Skeletal muscle cell (primary cell): ENCODE measurements at regions not wholly inside any gene's neighbourhood (a gene's known extent, or its start where the extent isn't known, plus 50 kb on each side); places are given as distances from the start of the nearest gene placed in this dataset.
"Not testable (repeated sequence)": the region's sequence is repeated elsewhere in the genome, so short reads cannot be mapped to it uniquely, and the experiment has no call there.

Experiments used
- DNase-seq: peaks from one replicate; pipeline ENCODE4 v3.0.0-alpha.2; 2010; ENCODE audit warnings: low read depth
- H3K4me3 ChIP-seq: 2 replicates; pipeline ENCODE4 v1.5.1; 2011; ENCODE audit warnings: low read depth, mild to moderate bottlenecking, control low read depth, low read length, moderate library complexity

DNA sequence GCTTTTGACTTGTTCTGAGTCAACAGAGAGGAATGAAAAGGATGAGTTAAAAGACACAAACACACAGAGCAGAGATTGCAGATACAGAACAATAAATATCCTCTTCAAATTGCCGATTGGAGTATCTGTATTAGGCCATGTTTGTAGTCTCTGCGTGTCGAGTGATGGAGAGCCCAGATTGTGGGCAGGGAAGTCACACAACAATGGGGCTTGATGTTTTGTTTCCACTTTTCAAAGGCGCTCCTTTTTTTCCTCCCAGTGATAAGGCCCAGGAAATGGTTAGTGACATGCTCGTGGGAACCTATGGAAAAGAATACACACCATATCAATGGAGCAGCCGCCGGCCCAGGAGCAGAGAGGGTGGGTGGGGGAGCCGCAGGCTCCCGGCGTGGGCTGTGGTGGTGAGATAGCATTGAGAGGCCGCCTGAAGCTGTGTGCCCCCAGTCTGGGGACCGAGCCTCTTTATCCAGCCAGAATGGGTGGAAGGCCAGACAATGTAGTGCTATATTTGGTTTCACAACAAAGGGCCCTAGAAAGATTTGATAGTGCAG, 555.9 kb downstream of the INSC start:
- no peak overlapping the region for H3K4me3 ChIP-seq
- DNase-seq: no peak

DNA sequence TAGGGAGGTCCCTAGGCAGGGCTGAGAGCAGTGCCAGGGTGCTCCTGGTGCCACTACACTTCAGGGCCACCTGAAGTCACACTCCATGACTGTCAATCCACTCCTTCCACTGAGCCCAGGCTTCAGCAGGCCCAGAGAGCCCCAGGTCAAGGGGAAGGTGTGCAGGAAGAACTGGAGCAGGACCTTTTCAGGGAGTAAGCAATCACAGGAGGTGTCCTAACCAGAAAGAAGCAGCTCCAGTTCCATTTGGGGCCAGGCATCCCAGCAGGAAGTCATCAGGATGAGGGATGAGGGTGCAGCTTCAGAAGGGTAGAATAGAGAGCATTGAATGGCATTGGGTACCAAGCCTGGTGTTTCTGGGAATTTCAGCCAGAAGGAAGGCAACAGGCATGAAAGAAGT, 556.5 kb downstream of the INSC start:
- no peak for DNase-seq
- no peak overlapping the region for H3K4me3 ChIP-seq

DNA sequence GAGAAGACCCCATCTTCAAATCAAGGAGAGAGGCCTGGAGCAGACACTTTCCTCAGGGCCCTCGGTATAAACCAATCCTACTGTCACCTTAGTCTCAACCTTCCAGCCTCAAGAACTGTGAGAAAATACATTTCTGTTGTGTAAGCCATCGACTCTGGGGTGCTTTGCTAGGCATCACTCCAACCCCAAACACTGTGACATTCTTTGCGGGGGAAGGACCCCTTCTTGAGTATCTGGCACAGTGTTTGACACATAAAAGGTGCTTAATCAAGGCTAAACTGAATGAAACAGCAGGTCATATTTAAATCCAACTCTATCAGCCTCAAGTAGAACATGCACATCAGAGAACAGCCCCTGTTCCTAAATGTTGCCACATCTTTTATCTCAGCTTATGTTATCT, 558.1 kb downstream of the INSC start:
- no peak overlapping the region for H3K4me3 ChIP-seq
- DNase-seq: no peak

DNA sequence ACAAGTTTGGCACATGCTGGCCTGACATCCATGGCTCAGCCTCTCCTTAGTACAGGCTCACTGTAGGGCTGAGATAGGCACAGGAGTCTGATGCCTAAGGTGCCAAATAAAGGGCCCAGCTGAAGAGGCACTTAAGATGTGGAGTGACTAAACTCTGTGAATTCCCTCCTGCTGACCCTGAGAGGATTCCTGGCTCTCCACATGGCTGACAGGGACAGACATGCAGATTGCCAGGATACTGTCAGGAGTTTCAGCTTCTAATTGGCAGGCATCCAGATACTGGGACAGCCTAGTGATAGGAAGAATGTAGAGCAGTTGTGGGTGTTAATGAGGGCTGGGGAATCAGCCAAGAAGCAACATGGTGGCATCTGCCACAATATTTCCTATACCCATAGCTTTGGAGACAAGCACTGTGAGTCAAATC, 558.7 kb downstream of the INSC start:
- no peak for DNase-seq
- H3K4me3 ChIP-seq: no peak overlapping the region

DNA sequence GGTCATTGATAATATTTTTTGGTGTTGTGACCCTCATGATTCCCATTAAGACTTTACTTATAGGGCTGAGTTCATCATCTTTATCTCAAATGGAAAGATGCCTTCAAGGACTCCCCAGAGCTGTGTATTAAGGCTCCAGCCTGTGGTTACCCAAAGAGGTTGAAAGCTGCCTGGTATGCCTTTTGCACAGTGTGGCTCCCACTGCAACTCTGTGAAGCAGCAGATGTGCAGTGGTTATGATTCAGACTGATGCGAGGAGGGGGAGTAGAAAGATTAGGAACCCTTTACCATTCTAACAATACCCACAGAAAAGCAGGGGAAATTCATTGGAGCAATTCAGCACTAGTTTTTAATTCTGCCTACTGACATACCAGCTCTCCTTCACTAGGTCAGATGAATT, 560.0 kb downstream of the INSC start:
- DNase-seq: no peak

DNA sequence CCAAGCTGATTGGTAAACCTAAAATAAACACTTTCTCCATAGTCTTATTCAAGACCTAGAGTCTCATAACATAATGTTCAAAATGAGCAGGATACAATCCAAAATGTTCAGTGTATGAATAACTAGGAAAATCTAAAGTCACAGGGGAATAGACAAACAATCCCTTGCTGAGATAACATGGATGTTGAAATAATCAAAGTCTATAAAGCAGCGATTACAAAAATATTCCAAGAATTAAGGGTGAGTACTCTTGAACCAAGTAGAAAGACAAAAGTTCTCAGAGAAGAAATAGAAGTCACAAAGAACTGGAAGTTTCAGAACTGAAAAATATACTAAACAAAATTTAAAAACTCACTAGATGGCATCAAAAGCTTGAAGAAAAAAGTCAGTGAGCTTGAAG, 561.0 kb downstream of the INSC start:
- no peak overlapping the region for H3K4me3 ChIP-seq
- DNase-seq: no peak

More for the DNA sequence above, 560.0 kb downstream of the INSC start:
- no peak overlapping the region for H3K4me3 ChIP-seq

DNA sequence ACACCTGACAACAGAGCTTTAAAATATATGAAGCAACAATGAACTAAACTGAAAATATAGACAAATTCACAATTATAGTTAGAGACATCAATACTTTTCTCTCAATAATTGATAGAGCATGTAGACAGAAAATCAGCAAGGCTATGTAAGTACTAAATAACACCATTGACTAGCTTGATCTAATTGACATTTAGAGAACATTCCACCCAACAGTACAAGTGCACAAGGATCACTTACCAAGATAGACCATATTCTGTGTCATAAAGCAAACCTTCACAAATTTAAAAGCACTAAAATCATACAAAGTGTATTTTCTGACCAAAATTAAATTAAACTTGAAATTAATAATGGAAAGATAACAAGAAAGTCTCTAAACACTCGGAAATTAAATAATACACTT, 562.5 kb downstream of the INSC start:
- H3K4me3 ChIP-seq: no peak overlapping the region
- DNase-seq: no peak

DNA sequence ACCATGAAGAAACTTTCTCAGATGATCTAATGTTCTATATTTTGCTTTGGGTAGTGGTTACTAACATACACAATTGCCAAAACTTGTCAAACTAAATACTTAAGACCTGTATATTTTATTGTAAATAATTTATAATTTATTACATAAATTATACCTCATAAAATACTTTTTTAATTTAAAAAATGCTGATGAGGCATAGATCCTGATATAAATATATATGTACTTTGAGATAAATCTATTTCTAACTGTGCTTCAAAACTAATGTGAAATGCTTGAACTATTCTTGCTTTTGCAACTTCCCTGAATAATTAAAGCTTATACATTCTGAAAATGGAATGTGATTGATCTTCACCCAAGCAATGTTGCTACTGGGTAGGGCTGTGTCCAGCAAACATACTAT, 568.8 kb downstream of the INSC start:
- H3K4me3 ChIP-seq: no peak overlapping the region
- no peak for DNase-seq

DNA sequence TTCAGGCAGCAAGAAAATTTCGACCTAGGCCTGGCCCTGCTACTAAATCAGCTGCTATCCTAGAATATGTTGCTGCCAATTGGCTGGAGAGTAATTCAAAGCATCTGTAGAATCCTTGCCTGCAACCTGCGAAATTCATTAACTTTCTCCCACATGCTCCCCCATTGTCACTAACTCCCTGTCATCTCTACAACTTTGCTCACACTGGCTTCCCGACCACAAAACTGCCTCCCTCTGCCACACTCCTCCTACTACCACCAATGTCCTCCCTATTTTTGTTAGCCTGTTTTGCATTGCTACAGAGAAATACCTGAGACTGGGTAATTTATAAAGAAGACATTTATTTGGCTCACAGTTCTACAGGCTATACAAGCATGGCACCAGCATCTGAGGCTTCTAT, 570.6 kb downstream of the INSC start:
- DNase-seq: no peak

DNA sequence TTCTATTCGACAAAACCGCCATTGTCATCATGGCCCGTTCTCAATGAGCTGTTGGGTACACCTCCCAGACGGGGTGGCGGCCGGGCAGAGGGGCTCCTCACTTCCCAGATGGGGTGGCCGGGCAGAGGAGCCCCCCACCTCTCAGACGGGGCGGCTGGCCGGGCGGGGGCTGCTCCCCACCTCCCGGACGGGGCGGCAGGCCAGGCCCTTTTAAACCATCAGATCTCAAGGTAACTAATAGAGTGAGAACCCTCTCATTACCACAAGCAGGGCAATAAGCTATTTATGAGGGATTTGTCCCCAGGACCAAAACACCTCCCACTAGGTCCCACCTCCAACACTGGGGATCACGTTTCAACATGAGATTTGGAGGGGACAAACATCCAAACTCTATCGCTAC, 571.5 kb downstream of the INSC start:
- not testable (repeated sequence) for DNase-seq

More for the DNA sequence above, 570.6 kb downstream of the INSC start:
- no peak overlapping the region for H3K4me3 ChIP-seq

DNA sequence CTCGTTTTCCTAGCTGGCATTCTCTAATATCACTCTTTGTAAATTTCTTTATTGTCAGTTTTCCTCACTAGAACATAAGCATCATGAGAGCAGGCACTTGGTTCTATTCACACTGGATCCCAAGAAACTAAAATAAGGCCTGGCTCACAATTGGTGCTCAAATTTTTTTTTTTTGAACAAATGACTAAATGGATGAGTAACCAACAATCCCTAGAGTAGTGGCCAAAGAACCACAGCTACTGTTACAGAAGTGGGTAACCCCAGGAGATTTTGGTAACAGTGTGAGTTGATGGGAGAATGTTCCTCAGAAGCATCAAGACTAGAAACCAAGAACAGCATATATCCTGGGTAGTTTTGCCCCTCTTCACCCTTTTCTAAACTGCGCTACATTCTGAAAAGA, 572.6 kb downstream of the INSC start:
- no peak overlapping the region for H3K4me3 ChIP-seq
- DNase-seq: no peak

More for the DNA sequence above, 571.5 kb downstream of the INSC start:
- H3K4me3 ChIP-seq: not testable (repeated sequence)

DNA sequence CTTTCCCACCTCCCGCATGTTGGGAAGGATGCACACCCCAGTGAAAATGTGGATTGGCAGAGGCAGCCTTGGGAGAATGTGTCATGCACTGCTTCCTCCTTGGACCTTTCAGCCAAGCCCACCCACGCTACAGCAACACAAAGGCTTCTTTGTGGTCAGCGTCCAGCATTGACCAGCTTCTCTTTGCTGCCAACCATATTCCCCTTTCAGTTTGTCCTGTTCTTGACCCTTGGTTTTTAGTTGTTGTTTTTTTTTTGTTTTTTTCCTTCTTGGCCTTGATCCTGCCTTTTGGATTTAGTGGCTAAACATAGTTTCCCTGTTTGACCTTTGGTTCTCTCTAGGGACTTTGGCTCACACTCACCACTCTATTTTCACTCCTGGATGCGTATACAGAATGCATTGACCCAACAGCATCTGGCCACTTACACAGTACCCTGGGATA, 573.6 kb downstream of the INSC start:
- DNase-seq: peak; percentile 9
- no peak overlapping the region for H3K4me3 ChIP-seq

DNA sequence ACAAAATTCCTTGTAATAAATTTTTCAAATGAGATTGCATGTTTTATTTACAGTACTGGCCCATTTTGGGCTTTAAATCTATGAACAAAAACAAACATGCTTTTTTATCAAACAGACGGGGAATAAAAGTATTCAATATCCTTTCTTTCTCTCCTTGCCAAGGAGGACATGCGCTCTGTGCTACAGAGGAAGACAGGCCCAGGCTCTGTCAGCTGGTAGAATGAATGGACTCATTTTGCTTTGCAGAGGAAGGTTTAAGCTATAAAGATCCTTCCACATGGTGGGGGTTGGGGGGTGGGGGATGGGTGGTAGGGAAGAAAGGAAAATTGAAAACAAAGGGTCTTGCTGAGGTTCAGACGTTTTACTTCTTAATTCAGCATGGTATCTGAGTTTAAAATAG, 575.6 kb downstream of the INSC start:
- no peak overlapping the region for H3K4me3 ChIP-seq
- no peak for DNase-seq

DNA sequence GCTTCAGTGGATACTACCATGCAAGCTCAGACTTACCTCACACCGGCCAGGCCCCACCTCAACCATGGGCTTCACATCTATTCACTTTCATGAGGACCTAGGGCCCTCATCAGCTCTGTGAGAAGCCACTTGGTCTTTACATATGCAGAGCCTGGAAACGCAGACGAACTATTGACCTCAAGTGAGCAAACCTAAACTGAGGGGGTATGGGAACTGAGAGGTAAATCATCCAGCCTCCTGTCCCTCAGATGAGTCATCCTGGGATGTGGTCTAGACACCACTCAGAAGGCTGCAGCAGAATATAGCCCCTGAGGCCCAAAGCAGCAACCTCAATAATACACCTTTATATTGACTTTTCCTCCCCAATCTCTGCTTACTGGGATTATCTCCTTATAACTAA, 578.0 kb downstream of the INSC start:
- DNase-seq: no peak
- no peak overlapping the region for H3K4me3 ChIP-seq

DNA sequence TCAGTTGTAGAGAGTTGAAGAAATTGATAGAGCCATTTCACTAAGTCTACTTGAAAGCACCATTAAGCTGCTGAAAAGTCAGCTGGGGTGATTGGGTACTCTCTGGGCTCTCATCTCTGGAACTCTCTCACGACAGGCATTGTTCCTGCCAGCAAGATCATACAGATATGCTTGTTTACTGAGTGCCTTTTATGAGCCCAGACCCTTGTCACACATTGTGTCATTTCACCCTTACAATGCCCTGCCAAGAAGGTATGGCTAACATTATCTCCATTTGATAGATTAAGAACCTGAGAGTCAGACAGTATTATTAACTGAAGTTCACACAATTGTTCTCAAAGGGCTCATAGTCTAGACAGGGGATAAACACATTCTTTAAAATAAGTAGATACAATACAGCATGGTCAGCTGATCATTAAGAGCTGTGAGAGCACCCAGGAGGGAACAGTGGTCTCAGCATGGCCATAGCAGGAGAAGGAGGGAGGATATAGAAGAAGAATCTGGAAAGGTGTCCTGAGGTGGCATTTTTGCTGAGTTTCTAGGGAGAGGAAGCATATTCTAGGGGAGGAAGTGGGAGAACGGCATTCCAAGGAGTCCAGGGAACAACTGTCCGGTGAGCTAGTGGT, 580.5 kb downstream of the INSC start:
- DNase-seq: no peak

DNA sequence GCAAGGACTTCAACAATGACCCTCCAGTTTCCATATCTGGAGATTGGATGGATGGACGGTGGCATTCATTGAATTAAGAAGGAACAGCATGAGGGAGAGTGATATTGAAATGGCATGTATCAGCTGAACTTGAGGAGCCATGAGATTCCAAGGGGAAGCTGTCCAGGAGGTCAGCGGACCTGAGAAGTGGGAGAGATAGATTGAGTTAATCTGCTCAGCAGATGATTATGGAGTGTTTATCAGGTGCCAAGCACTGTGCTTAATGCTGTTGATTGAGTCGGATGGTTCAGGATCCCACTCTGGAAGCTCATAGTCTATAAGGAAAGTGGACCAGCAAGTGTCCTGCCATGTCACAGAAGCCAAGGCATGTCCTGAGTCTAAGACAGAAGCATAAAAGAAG, 581.3 kb downstream of the INSC start:
- no peak overlapping the region for H3K4me3 ChIP-seq
- no peak for DNase-seq

More for the DNA sequence above, 580.5 kb downstream of the INSC start:
- no peak overlapping the region for H3K4me3 ChIP-seq

DNA sequence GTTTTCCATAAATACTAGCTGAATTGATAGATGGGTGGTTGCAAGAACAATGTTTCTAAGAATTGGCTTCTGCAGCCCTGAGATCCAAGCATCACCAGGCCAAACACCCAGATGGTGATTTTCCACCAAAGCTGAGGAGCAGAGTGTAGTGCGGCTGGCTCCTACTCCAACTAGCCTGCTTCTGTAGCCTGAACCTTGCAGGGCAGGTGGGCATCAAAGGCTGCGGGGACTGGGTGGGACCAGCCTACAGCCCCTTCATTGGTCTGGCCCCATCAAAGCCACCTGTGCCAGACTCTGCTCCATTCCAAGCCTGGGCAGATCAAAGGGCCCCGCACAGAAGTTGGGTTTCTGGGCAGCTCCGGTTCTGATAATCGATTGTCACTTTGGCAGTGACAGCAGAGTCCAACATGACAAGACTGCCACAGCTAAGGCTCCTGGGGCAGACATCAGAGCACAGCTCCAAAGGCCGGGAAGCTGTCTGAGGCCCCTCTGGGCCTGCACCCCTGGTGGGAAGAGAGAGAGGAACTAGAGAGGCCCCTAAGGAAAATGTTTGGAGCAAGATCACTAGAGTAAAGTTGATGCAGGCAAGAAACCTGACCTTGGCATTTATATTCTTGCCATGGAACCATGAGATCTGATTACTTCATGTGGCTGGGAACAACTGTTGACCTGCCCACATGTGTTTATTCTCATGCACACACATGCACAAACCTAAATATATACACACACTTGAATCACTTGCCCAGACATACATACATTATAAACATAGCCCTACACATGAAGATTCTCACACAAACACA, 582.9 kb downstream of the INSC start:
- no peak overlapping the region for H3K4me3 ChIP-seq

DNA sequence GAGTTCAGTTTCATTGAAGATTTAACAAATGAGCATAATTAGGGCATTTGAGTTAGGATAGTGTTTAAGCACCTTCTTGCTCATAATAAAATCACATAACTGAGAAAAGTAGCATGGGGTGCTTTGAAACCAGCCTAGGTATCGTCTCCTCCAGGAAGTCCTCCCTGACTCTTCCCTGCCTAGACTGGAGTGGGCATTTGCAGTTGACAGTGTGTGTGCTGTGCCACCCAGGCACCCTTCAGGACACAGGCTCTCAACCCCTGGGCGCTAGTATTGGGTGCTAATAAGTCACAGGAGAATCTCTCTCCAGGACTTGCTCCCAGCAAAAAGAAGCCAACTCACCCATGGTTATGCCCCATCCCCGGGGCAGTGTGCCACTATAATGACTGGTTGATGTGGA, 584.1 kb downstream of the INSC start:
- no peak overlapping the region for H3K4me3 ChIP-seq
- no peak for DNase-seq

More for the DNA sequence above, 582.9 kb downstream of the INSC start:
- DNase-seq: no peak

DNA sequence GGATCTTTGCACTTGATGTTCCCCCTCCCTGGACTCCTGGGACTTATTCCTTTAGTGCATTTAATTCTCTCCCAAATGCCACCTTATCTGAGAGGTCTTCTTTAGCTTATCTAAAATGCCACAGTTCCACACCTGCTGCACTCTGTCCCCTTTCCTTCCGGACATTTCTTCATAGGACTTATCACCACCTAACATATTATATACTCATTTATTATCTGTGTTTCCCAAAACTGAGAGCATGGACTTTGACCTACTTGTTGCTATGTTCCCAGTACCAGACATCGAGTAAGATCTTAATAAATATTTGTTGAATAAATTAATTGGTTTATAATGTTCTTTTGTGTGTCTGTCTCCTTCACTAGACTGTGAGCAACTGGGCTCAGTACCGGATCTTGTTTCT, 585.3 kb downstream of the INSC start:
- no peak overlapping the region for H3K4me3 ChIP-seq
- DNase-seq: no peak

DNA sequence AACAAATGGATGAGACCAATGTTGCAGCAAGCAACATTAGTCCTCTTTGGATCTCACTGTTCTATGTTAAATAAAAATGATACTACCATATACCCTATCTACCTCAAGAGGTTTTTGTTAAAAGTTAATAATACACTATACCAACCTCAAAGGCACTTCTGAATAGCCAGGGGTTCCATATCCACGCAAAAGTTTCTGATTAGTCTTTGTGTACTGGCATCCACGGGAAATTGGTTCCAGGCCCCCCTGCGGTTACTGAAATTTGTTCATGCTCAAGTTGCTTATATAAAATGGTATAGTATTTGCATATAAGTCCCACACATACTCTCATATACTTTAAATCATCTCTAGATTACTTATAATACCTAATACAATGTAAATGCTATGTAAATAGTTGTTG, 585.7 kb downstream of the INSC start:
- no peak overlapping the region for H3K4me3 ChIP-seq
- DNase-seq: no peak

DNA sequence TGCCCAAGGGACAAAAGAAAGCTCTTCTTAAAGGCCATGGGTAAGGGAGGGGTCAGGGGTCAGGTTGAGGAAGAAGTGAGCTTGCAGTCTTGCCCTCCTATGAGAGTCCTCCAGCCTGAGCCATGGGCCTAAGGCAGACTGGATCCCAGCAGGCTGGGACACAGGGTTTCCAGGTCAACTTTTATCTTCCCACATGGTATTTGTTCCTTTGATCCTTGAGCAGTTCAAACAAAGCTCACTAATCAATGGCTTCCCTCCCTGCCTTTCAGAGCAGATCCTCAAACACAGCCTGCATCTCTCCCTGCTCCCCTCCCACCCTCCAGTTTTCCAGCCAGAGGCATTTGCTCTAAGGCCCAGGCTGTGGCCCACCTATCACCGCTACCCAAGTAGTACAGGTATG, 589.3 kb downstream of the INSC start:
- no peak for DNase-seq
- no peak overlapping the region for H3K4me3 ChIP-seq
